ENCODE measurements at regions not wholly inside any gene's neighbourhood (a gene's known extent, or its start where the extent isn't known, plus 50 kb on each side); places are given as distances from the start of the nearest gene placed in this dataset.

DNA sequence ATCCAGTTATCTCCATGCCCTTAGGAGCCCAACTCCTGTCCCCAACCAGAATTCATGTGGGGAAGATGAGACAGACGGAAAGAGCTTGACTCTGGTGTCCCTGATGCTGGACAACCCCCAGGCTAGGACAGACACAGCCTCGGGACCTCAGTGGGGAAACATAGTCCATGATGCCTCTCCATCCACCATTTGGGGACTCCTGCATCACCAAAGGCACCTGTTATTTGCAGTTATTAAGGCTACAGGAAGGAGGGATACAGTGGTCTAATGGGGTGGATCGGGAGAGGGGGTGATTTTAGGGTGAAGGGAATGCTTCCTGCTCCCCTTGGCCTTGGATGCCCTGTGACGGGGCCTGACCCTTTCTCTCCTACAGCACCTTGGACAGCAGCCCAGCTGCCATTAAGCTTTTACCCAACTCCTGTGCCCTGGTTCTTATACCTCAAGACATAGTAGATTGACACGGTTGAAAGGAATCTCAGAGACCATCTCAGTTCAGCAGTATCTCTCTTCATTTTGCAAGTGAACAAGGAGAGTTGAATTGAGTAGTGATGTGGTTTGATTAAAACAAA lies 111.6 kb downstream of the MATN1 start:
- FAIRE-seq (no peak), DNase-seq (ENCODE audit: low spot score in 2 of 2) (no peak)

DNA sequence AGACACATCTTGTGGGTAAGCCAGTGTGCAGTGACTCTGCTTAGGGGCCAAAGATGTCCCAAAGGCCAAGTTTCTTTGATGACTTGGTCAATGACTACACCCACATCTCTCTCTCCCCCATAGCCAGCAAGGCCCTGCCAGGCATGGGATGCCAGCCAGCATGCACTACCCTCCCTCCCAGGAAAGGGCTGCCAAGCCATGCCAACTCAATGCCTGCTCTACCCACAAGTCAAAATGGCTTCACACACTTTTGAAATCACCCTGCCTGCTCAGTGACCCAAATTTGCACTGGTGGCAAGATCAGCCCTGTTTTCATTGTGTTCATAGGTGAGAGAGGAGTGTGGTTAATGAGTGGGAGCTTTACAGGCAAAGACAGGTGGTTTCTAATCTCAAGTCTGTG lies 112.5 kb downstream of the MATN1 start:
- DNase-seq (ENCODE audit: low spot score in 2 of 2) (no peak), FAIRE-seq (no peak)

DNA sequence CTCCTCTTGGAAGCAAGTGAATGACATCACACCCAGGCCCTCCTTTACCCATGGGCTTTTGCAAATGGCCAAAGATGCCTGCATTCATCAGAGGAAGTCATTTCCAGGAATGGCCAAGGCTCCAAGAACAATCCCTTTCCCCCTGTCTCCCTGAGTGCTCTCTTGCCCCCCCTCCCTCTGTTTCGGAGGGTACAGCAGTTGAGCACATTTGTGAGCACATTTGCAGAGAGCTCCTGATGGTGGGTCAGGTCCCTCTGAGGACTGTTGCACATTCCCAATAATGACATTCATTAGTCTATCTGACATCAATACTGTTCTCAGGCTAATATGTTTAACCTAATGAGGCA lies 113.4 kb downstream of the MATN1 start:
- DNase-seq (ENCODE audit: low spot score in 2 of 2) (no peak), FAIRE-seq (no peak)

DNA sequence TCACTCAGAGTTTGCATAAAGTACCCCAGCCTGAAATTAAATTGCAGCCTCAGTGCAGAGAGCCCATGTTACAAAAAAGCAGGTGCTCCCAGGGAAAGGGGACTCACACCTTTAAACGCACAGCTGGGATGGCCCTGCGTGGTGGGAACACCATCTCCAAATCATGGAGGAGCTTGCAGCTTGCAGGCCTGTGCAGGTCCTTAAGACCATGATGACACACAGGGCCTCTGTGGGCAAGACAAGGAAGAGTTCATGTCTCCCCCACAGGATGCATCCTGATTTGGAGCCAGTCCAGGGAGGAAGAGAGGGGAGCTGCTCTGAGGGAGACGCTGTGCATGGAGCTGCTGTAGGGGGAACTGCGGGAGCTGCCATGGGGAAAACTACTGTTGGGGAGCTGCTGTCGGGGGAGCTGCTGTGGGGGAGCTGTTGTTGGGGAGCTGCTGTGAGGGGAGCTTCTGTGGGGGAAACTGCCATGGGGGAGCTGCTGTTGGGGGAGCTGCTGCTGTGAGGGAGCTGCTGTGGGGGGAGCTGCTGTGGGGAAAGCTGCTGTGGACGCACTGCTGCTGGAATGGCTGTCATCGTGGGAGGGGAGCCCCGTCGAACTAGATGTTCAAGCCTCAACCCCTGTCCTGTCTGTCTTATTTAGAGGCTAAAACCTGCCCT lies 113.9 kb downstream of the MATN1 start:
- FAIRE-seq (no peak), DNase-seq (ENCODE audit: low spot score in 2 of 2) (no peak)

DNA sequence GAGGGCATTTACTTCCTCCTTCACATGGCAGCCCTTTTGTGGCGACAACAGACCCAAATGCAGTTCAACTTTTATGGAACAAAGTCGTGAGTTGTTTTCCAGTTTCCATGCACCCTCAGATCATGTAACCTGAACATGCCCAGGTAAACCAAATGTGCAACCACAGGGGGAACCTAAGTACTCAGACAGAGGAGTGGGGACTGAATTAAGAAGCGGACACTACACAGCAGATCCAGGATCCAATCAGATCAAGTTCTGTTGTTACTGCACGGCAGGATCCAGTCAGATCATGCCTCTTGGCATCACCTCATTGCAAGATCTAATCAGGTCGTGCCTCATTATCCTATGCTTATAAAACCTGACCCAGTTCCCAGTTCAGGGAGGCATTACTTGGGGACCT lies 115.7 kb downstream of the MATN1 start:
- DNase-seq (ENCODE audit: low spot score in 2 of 2) (no peak), FAIRE-seq (no peak)

DNA sequence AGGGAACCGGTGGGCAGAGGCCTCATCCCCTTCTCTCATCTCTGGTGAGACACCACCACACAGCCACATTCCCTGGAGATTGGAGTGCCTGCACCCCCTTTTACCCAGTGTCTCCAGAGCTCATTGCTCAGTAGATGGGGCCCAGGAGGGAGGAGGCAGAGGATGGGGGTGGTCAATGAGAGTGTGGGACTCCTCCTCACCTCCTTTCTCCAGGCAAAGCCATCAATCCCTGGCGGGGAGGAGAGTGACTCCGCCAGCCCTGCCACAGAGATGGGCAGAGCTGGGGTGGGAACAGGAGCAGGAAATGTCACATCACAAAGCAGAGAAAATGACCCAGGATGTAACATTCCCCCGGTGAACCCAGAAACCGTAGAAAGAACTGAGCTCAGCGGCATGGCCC lies 117.2 kb downstream of the MATN1 start:
- FAIRE-seq (no peak), DNase-seq (ENCODE audit: low spot score in 2 of 2) (no peak)

DNA sequence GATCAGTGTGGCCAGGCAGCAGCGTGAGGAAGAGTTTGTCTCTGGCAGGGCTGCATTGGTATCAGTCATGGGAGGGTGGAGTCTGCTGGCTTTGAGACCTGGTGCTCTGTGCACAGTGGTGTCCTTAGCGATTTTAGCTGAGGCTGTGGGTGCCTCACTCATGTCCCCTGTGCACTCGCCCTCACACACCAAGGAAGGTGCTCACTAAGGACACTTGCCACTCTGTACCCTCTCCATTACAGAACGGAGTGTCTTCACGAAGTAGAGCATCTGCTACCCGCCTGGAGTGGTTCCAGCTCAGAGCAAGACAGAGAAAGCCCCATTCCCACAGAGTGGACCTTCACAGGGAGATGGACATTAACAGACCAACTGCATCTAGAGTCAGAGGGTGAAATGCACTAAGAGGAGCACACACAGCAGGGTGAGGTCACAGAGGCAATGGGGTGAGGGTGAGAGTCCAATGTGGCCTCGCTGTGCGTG lies 117.9 kb downstream of the MATN1 start:
- no peak for DNase-seq (ENCODE audit: low spot score in 2 of 2)
- no peak for FAIRE-seq

DNA sequence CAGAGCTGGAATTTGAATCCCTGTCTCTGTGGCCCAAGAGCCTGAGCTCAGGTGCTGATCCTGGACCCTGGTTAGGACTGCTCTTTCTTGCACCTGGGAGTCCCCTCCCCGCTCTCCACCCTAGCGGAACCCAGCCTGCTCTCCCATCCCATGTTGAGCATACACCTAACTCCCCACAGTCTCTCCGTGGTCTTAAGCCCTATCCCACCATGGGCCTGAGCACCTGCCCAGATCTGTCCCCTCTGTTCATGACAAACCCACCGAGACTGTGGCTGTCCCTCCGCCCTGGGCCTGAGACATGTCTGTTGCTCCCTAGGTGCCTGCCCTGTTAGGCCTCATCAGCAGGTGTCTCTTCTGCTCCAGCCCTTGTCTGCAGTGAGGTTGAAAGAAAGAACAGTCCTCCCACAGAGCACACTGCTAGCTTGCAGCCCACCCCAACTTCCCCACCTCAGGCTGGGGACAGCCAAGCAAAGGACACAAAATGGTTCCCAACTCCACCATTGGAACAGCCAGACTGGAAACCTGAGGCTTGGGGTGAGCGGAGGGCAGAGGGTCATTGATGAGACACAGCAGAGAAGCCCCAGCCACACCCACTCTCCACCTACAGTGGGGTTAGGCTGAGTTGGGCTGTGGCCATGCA lies 118.5 kb downstream of the MATN1 start:
- no peak for DNase-seq (ENCODE audit: low spot score in 2 of 2)
- FAIRE-seq, result no peak

DNA sequence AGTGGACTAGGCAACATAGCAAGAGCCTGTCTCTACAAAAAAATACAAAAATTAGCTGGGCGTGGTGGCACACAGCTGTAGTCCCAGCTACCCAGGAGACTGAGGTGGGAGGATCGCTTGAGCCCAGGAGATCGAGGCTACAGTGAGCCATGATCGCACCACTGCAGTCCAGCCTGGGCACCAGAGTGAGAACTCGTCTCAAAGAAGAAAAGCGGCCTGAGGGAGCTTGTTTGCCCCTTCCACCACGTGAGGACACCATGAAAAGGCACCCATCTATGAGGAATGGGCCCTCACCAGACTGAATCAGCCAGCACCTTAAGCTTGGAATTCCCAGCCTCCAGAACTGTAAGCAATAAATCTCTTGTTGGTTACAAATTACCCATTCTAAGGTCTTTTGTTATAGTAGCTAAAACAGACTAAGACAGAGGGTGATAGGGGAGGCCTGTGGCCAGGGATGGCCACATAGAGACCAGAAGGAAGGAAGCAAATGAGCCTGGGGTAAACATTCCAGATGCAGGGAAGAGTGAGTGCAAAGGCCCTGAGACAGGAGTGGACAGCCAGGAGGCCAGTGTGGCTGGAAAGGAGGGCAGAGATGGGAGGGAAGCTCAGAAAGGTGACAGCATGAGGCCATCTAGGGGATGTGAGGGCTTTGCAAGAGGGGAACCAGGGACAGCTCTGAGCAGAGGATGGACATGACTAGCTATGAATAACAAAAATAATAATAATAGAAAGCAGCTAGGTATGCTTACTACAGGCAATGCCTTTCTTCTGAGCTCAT lies 120.1 kb downstream of the MATN1 start:
- FAIRE-seq (no peak), DNase-seq (ENCODE audit: low spot score in 2 of 2) (no peak)

DNA sequence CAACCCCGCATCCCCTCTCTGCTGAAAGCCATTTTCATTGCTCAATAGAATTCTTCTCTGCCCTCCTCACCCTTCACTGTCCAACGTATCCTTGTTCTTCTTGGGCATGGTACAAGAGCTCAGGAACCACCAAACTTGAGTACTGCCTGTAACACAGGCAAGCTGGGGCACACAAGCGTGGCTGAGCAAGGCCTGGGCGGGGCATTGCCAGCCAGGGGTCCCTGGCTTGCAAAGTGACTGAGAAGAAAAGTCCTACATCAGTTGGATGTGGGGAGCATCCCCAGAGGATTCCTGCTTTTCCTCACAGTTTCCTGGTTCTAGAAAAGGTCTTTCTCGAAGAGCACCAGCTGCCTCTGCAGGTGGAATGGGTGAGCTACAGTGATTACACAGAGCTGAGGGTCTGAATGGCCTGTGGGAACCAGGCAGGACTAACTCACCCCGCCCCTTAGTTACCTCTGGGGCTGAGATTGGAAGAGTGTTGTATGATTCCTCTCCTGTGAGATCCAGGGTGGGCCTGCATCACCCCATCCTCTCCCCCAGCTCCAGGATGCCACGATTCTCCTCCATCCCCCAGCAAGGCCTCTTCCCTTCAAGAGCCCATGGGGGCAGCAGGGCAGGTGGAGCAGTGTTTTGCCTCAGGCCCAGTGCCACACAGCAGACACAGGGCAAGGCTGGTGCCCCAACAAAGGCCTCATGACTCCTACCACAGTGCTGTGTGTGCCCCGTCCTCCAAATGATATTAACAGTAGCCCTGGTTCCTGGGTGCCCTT lies 121.9 kb downstream of the MATN1 start:
- FAIRE-seq (no peak), DNase-seq (ENCODE audit: low spot score in 2 of 2) (no peak)

DNA sequence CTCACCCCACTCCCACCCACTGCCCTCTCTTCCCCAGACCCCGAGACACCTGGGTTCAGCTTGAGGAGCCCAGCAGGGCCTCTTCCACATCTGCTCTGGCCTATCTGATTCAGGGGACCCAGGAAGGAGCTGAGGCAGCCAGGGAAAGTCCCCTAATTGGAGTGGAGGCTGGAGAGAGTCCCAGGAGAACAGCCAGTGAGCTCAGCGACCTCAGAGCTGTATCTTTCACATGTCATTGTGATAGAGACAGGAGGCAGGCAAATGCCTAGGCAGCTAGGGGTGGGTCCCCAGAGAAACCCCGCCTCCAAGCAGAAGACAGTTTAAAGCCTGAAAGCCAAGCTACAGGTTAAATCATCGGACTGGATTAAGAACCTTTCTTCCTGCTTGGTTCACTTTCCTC lies 122.7 kb downstream of the MATN1 start:
- no peak for FAIRE-seq
- DNase-seq (ENCODE audit: low spot score in 2 of 2), result no peak

DNA sequence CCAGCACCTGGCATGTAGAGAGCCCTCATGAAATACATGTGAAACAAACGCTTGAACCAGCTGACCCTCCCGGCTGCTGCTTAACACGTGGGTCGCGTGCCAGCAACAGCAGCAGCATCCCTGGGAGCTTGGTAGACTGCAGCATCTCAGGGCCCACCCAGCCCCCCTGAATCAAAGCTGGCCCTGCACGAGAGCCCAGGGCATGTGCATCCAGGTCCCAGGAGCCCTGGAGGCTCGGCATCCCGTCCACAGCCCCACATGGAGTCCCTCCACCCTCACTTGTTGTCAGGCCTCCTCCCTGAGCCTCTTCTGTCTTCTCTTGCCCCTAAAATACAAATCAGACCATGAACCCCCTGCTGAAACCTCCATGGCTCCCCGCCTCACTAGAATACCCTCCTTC lies 123.1 kb downstream of the MATN1 start:
- DNase-seq (ENCODE audit: low spot score in 2 of 2), result no peak

DNA sequence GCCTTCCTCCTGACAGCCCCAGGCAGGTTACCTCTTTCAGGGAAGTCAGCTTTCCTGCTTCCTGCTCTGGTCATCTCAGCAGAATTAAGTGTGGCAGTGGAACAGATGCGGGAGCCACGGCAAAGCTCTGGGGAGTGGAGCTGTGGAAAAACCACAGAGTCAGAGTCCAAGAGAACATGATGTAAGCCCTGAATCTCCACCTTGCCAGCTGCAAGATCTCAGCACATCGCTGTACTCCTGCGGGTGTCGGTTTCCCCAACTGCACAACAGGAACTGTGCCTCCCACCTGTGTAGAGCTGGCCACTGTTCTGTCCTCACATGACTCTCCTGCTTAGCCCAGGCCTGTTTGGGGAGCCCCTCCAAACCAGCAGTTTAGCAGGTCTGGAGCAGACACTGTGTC lies 123.7 kb downstream of the MATN1 start:
- FAIRE-seq (no peak), DNase-seq (ENCODE audit: low spot score in 2 of 2) (no peak)

More for the DNA sequence above, 123.1 kb downstream of the MATN1 start:
- FAIRE-seq, result no peak

DNA sequence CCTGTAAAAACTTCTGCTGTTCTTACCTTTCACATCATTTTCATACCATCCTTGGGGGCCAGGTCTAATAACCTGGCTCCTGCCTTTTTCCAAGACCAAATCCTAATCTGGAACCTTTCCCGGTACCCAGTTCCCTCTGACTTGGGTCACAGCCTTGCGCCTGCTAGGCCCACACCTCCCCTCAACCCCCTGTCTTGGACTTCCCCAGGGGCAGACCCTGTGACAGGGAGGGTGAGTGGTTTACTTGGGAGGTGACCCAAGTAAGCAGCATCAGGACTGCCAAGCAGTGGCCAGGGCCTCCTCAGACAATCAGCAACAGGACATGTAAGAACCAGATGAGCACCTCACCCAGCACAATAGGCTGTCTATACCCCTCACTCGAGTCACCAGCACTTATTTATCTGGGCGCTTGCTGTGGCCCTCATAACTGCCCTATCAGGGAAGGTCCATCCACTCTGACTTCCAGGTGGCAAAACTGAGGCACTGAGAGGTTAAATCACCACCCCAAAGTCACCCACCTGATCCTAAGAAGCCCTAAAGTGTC lies 124.7 kb downstream of the MATN1 start:
- FAIRE-seq (no peak), DNase-seq (ENCODE audit: low spot score in 2 of 2) (no peak)

DNA sequence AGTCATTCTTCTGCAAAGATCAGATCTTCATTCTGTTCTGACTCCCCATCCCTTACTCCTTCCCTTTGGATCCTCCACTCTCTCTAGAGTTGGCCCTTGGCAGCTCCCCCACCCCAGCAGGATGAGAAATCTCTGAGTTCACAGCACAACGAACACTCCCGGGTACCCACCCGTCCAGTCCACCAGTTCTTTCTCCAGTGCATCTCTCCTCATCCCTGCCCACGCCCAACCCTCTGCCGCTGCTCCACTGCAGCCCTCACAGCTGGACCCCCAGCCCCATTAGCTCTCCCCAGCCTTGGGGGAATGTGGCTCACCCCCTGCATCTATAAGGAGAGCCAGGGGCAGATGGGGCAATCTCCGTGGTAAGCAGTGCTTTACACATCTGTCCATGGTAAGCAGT lies 125.7 kb downstream of the MATN1 start:
- DNase-seq (ENCODE audit: low spot score in 2 of 2) (no peak), FAIRE-seq (no peak)

DNA sequence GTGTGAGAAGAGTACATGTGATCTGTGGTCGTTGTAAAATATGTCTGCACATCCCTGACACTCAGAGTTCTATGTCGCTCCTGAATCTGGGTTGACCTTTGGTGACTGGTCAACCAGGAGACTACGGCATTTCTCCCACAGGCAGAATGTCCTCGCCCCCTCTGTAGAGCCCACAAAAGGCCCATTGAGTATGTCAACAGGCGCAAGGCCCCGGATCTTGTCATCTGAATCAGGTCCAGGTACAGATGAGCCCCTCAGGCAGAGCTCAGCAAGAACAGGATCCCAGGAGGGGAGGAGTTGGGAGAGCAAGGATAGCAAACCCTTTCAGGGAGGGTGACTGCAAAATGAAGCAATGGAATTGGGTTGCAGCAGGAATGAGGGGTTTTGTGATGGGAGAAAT lies 126.5 kb downstream of the MATN1 start:
- FAIRE-seq, result no peak
- no peak for DNase-seq (ENCODE audit: low spot score in 2 of 2)

DNA sequence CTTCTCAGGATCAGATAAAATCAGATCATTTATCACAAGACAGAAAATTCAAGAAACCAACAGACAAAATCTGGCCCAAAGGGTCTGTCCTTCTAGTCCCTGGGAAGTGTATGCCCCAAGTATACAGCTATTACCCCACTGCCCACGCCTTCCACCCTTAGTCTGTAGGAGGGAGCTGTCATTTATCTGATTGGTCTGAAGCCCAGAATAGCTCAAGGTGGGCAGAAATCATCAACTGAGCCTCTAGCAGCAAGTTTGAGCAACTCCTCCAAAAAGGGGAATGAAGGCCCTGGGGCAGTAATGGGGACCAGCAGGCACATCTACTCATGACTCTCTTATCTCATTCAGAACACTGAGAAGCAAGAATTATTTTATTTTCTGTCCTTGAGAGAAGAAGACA lies 126.9 kb downstream of the MATN1 start:
- FAIRE-seq, result no peak
- no peak for DNase-seq (ENCODE audit: low spot score in 2 of 2)

DNA sequence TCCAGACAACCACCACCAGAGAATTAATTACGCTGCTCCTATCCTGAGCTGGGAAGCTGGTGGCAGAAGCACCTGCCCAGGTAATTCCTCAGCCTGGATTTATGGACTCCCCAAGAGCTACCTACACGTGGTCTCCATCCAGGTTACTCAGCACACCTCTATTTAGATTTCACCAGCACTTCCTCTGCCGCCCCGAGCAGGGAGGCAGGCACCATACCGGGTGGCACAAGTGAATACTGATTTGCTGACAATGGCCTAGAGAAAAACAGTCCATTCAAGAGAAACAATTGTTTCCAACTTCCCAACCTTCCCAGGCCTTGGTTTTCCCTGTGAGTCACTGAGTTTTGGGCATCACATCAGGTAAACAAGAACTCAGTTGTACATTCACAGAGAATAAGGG lies 134.3 kb downstream of the MATN1 start:
- no peak for FAIRE-seq

DNA sequence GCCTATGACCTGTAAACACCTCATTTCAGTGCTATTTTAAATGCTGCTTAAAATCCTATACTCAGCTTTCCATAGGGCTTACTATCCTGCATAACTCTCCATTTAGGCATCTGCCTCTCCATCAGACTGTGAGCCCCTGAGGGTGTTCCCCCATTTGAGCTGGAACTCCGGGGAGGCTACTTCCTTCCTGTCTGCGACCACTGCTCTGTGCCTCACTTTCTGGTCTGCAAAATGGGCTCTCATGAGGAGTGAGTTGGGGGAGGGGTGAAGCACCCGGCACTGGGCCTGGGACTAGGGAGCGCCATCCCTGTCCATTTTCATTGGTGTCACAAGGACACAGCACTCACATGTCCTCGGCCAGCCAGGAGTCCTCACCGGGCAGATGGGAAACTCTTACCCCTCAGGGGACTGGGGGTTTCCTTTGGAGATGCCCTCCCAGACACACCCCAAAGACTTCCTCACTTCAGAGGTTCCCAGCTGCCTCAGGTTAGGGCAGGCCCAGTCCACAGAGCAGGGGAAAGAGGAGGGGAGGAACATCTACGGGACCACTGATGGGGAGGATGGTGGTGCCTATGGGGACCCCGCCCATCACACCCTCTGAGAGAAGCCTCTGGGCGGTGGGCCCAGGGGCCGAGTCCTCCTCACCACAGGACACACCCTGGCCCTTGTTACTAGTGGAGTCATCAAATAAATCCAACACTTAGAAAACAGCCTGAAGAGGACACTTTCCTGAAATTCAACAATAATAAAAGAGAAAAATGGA lies 134.9 kb downstream of the MATN1 start:
- FAIRE-seq (no peak), DNase-seq (ENCODE audit: low spot score in 2 of 2) (no peak)

More for the DNA sequence above, 134.3 kb downstream of the MATN1 start:
- no peak for DNase-seq (ENCODE audit: low spot score in 2 of 2)

DNA sequence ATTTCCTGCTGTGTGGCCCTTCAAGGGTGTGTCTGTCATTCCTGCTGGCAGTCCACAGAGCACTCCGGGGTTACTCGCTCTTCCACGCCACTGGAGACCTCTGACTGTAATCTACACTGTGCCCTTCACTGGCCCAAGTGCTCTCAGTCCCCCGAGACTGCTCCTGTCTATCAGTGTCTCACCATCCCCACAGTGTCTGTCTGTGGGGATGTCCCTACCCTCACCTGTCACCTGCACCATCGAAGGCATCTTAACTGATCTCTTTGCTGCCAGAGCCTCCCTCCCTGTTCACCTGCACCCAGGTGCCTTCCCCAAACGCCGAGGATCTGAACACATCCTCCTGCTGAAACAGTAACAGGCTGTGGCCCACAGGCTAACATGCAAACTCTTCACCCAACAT lies 136.7 kb downstream of the MATN1 start:
- DNase-seq (ENCODE audit: low spot score in 2 of 2), result no peak
- FAIRE-seq, result no peak

Measured in frontal cortex (tissue), 3 donors.